ENCODE measurements at regions not wholly inside any gene's neighbourhood (a gene's known extent, or its start where the extent isn't known, plus 50 kb on each side); places are given as distances from the start of the nearest gene placed in this dataset.
"Not testable (repeated sequence)": the region's sequence is repeated elsewhere in the genome, so short reads cannot be mapped to it uniquely, and the experiment has no call there.

DNA sequence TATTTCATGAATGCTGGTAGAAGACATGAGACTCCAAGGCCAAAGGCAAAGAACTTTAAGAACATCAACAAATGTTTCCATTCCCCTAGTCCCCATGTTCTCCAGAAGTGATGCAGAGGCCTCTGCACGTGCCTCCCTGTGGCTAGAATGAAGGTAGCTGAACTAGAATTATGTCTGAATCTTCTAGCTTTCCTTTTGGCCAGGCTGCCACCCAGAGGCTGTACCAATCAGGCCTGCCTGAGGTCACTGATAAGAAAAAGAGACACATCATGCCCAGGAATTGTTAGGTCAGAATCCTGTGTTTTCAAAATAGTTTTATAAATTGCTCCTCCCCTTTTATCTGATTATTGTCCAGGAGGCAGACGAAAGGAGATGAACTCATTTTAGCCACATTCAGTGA, 188.0 kb upstream of the SLC16A7 start:
- intact Hi-C loops (cut with micrococcal nuclease) = loop anchor here (10.0 kb wide), 1 partner anchor 187 kb away; the partner anchor contains the start of gene SLC16A7

DNA sequence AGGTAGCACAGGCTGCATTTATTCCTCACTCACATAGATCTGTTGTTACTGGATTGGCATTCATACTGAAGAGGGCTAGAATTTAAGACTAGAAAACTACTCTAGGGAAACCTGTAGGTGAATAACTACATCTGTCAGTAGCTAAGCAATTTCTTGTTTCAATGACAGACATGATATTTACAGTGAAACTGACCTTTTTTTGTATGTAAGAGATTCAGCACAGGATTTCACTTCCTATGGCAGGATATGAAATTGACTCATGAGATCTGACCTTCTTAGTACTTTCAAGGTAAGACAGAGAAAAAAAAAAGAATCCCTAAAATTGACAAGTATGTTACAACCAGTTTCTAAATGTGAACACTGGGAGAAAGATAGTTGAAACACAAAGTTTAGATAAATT, 189.8 kb upstream of the SLC16A7 start:
- intact Hi-C loops (cut with micrococcal nuclease) = loop anchor here (10.0 kb wide), 1 partner anchor 189 kb away; the partner anchor contains the start of gene SLC16A7

- intact Hi-C loops (cut with micrococcal nuclease) = loop anchor here (10.0 kb wide), 1 partner anchor 191 kb away; the partner anchor contains the start of gene SLC16A7
Measured at GRCh38 chr12:59404109-59404650, 191.6 kb upstream of the SLC16A7 start.

GRCh38 chr12:59403259-59403932, 192.4 kb upstream of the SLC16A7 start:
- intact Hi-C loops (cut with micrococcal nuclease) = loop anchor here (1.0 to 10.0 kb wide), 3 partner anchors 191 to 432 kb away; partner anchors contain the start of gene SLC16A7

DNA sequence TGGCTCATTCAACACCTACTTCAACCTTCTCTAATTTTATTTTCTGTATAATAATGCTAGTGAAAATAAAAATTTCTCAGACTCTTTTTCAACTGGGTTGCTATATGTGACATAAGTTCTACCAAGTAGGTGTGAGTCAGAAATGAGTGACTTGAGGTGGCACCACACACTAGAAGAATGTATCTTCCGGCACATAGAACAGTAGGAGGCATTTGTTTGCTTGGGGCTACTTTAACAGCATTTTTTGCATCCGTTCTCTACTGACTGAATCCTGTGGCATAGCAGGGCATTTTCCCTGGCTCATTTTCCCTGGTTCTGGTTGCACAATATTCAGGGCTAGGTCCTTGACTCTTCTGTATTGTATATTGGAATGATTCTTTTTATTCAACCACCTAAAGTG, 194.0 kb upstream of the SLC16A7 start:
- intact Hi-C loops (cut with micrococcal nuclease) = loop anchor here (2.0 to 10.0 kb wide), 2 partner anchors 193 to 407 kb away; partner anchors contain the start of gene SLC16A7

GRCh38 chr12:59398164-59398563, 197.7 kb upstream of the SLC16A7 start:
- intact Hi-C loops (cut with micrococcal nuclease) = no loop called here

GRCh38 chr12:59396919-59397318, 198.9 kb upstream of the SLC16A7 start:
- intact Hi-C loops (cut with micrococcal nuclease) = no loop called here

GRCh38 chr12:59396519-59396918, 199.3 kb upstream of the SLC16A7 start:
- intact Hi-C loops (cut with micrococcal nuclease) = no loop called here

GRCh38 chr12:59395310-59395709, 200.5 kb upstream of the SLC16A7 start:
- intact Hi-C loops (cut with micrococcal nuclease) = not testable (repeated sequence)

DNA sequence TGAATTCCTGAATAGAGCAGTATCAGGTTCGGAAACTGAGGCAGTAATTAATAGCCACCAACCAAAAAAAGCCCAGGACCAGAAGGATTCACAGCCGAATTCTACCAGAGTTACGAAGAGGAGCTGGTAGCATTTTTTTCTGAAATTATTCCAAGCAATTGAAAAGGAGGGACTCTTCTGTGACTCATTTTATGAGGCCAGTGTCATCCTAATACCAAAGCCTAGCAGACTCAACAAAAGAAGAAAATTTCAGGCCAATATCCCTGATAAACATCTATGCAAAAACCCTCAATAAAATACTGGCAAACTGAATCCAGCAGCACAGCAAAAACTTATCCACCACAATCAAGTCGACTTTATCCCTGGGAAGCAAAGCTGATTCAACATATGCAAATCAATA, 202.3 kb upstream of the SLC16A7 start:
- intact Hi-C loops (cut with micrococcal nuclease) = no loop called here

GRCh38 chr12:59389968-59390576, 205.8 kb upstream of the SLC16A7 start:
- intact Hi-C loops (cut with micrococcal nuclease) = no loop called here

GRCh38 chr12:59388694-59389093, 207.1 kb upstream of the SLC16A7 start:
- intact Hi-C loops (cut with micrococcal nuclease) = no loop called here

- intact Hi-C loops (cut with micrococcal nuclease) = no loop called here
Measured at GRCh38 chr12:59388176-59388575, 207.7 kb upstream of the SLC16A7 start.

DNA sequence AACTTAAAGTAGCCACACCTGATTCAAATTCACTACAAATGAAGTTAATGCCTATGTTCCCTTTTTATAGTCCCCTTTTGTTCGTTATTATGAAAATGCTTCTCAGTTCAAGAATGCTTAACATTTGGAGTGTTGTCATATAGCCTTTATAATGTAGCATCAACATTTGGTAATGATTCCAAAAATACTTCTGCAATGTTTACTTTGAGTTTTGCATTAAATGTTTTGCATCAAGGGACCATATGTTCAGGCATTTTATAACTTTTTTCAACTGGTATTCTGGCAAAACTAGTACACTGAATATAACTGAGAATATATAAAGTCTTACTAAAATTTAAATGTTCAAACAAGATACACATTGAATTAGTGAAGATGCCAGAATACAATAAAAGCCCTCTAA, 209.6 kb upstream of the SLC16A7 start:
- intact Hi-C loops (cut with micrococcal nuclease) = no loop called here

DNA sequence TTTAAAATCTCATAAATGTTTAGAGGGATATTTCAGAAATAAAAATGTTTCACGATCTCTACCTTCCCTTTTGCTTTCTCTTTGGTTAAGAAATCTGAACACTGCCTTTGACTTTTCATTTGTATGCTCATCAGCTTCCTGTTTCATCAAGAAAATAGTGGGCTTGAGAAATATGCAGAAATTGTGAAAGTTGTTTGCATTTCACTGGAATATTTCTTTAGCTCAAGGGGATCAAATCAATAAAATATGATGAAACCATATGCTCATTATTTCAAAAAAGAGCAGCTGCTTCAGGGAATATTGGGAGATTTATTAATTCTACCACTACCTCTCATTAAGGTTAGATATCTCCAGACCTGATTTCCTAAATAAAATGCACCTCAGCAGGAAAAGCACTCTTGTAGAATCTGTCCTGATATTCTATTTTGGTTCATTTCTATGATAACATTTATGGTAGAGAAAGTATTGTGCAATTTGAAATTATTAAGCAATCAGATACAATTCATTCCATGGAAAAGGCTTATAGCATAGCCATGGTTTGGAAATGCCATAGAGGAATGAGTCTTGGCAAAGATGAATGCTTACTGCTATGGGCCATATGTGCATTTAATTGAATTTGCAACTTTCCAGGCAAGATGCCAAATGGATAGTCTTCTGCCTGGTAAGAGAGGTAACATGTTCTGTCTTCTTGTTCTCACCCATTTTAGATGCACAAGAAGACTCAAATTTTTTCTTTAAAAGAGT, 212.6 kb upstream of the SLC16A7 start:
- intact Hi-C loops (cut with micrococcal nuclease) = no loop called here

GRCh38 chr12:59382282-59383078, 213.3 kb upstream of the SLC16A7 start:
- intact Hi-C loops (cut with micrococcal nuclease) = no loop called here

GRCh38 chr12:59381106-59381505, 214.7 kb upstream of the SLC16A7 start:
- intact Hi-C loops (cut with micrococcal nuclease) = no loop called here

DNA sequence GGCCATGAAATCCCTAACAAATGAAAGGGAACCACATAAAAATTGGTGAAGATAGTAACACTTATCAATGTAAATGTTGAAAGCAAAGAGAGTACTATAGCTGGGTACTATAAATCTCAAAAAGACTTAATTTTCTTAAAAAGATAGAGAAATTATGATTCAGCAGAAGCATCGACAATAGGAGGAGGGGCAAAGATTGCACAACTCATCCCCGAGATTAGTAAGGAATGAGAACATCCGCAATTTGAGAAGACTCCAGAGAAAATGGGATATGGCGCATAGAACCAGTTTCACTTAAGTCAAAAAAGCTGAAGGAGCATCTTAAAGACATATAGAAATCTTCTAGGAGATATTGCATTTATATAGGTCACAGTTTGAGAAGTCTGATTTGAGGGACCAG, 220.2 kb upstream of the SLC16A7 start:
- intact Hi-C loops (cut with micrococcal nuclease) = no loop called here

- intact Hi-C loops (cut with micrococcal nuclease) = no loop called here
Measured at GRCh38 chr12:59374783-59375182, 221.0 kb upstream of the SLC16A7 start.

DNA sequence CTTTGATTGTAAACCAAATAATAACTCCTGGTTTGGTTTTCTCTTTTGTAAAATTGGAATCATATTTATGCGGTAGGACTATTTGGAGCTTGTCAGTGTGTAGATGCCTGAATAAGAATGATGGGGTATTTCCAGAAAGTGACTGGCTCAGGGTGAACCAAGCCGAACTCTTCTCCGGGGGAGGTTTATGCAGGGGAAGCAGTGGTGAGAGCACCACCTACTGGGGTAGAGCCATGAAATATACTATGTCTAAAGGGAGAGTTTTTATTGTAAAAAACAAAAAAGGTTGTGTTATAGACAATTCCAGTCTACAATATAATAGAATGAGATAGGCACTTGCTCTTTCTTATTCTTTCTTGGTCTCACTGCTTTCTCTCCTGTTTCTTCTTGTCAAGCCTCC, 222.9 kb upstream of the SLC16A7 start:
- intact Hi-C loops (cut with micrococcal nuclease) = no loop called here

DNA sequence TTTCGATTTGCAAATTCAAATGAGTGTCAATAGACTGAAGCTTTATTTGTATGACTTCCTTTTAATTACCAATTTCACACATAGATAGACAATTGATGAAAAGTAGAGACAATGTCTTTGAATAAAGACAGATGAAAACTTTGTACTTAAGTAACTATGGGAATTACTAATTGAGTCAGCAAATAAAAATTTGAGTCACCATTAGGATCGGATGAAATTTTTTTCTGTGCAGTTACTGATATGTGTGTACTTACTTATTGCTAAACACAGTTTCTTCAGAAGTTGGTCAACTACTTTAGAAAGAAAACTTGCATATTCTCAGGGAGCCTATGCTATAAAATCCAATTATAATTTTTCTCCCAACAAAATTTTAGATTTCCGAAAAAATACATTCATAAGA, 224.9 kb upstream of the SLC16A7 start:
- intact Hi-C loops (cut with micrococcal nuclease) = no loop called here

All from T-helper 2 cell treated with Interferon-gamma antibody and Interleukin-4, amounts not matched to agents 100 ng/mL and 5 ng/mL, for 36 hours (primary cell).